Immature natural killer cell (primary cell): ENCODE measurements at regions not wholly inside any gene's neighbourhood (a gene's known extent, or its start where the extent isn't known, plus 50 kb on each side); places are given as distances from the start of the nearest gene placed in this dataset.

ENCODE experiments used
- DNase-seq, 3 donors: peaks; one replicate each; pipeline ENCODE4 v3.0.0; 2022; ENCODE audit warnings: mixed read lengths in 1 of 3
- H3K27ac Mint-ChIP-seq, 6 donors: one replicate each; pipeline ENCODE4 v1.8.0; 2020; ENCODE audit warnings: mixed read lengths in 6 of 6, mild to moderate bottlenecking in 5 of 6, inconsistent platforms in 4 of 6, moderate library complexity in 3 of 6
- H3K27me3 Mint-ChIP-seq, 3 donors: one replicate each; pipeline ENCODE4 v1.8.0; 2020 to 2021; ENCODE audit warnings: low read depth in 3 of 3, mild to moderate bottlenecking in 3 of 3, mixed read lengths in 3 of 3, moderate library complexity in 3 of 3, inconsistent platforms in 1 of 3
- H3K36me3 Mint-ChIP-seq, 3 donors: one replicate each; pipeline ENCODE4 v1.8.0; 2020; ENCODE audit warnings: mixed read lengths in 3 of 3, inconsistent platforms in 2 of 3, mild to moderate bottlenecking in 2 of 3
- H3K4me1 Mint-ChIP-seq, 2 donors: one replicate each; pipeline ENCODE4 v1.8.0; 2020; ENCODE audit warnings: inconsistent platforms in 2 of 2, mild to moderate bottlenecking in 2 of 2, mixed read lengths in 2 of 2, moderate library complexity in 1 of 2
- H3K4me3 Mint-ChIP-seq, 5 donors: one replicate each; pipeline ENCODE4 v1.8.0; 2020; ENCODE audit warnings: mild to moderate bottlenecking in 5 of 5, mixed read lengths in 5 of 5, inconsistent platforms in 3 of 5, moderate library complexity in 3 of 5
- H3K9me3 Mint-ChIP-seq, 6 donors: one replicate each; pipeline ENCODE4 v1.8.0; 2020; ENCODE audit warnings: mild to moderate bottlenecking in 6 of 6, mixed read lengths in 6 of 6, inconsistent platforms in 4 of 6, moderate library complexity in 3 of 6

DNA sequence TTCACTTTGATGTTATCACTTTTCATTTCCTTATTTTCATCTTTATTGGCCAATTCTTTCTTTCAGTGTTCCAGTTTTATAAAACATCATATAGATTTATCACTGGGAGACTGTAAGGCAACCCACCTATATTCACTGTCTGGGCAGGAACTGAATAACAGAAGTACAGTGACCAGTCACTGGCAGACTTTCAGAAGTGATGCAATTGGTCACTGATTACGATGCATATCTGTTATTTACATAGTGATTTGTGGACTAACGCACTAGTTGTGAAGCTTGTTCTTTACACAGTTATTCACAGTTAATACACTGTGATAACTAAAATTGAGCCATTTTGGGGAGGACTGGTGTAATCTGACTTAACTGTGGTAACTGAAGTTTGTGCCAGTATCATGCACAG lies 190.2 kb upstream of the DPH6 start:
- H3K27ac Mint-ChIP-seq: no peak overlapping the region
- no peaks in the 10 kb centered on the region for H3K36me3 Mint-ChIP-seq
- H3K4me1 Mint-ChIP-seq: no peaks in the 10 kb centered on the region
- peaks cover 0 to 7% (median 3%) of the 10 kb centered on the region in 6 donors for H3K9me3 Mint-ChIP-seq
- H3K4me3 Mint-ChIP-seq: no peak overlapping the region
- DNase-seq: no peak
- H3K27me3 Mint-ChIP-seq: no peaks in the 10 kb centered on the region

DNA sequence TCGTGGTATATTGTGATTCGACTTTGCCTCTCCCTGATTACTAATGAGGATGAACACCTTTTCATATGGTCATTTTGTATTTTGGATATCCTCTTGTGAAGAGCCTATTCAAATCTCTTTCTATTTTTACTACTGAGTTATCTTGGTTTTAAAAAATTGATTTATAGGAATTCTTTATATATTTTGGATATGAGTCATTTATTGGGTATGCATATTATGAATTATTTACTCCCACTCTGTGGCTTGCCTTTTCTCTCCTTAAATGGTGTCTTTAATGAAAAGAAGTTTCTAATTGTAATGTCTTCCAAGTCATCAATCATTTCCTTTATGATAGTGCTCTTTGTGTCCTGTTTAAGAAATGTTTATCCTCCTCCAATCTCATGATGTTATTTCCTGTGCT lies 191.5 kb upstream of the DPH6 start:
- Mint-ChIP-seq H3K27me3 (no peaks in the 10 kb centered on the region), H3K9me3 (peaks cover 0 to 7% (median 3%) of the 10 kb centered on the region in 6 donors), H3K27ac (no peak overlapping the region), H3K4me1 (no peaks in the 10 kb centered on the region), H3K36me3 (no peaks in the 10 kb centered on the region), H3K4me3 (no peak overlapping the region)
- DNase-seq: no peak

DNA sequence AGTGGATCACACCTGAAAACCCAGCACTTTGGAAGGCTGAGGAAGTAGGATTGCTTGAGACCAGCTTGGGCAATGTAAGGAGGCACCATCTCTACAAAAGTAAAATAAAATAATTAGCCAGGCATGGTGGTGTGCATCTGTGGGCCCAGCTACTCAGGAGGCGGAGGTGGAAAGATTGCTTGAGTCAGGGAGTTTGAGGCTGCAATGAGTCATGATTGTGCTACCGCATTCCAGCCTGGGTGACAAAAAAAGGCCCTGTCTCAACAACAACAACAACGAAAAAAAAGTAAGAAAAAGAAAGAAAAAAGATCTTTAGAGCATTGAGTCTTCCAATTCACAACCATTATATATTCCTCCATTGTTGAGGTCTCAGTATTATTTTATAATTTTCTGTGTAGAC lies 192.4 kb upstream of the DPH6 start:
- Mint-ChIP-seq H3K4me1 (no peaks in the 10 kb centered on the region), H3K4me3 (no peak overlapping the region), H3K9me3 (peaks cover 0 to 10% (median 3%) of the 10 kb centered on the region in 6 donors), H3K27ac (no peak overlapping the region), H3K36me3 (no peaks in the 10 kb centered on the region), H3K27me3 (no peaks in the 10 kb centered on the region)
- DNase-seq: no peak

DNA sequence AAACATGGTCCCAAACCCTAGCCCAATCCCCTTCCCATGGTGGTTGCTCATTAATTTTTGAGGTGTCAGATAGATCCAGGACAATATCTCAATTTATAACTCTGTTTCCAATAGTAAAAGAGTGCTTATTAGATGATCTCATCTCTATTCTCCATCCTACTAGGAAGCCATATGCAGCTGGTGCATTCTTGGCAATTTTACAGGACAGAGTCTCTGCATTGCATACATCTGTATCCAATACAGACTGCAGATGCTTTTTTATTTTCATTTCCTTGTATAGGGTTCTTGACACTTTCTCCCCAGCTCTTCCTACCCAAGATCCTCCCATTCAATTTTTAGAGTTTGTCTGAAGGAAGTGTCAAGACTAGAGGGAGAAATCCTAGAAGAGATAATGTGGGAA lies 194.8 kb upstream of the DPH6 start:
- no peaks in the 10 kb centered on the region for H3K4me1 Mint-ChIP-seq

DNA sequence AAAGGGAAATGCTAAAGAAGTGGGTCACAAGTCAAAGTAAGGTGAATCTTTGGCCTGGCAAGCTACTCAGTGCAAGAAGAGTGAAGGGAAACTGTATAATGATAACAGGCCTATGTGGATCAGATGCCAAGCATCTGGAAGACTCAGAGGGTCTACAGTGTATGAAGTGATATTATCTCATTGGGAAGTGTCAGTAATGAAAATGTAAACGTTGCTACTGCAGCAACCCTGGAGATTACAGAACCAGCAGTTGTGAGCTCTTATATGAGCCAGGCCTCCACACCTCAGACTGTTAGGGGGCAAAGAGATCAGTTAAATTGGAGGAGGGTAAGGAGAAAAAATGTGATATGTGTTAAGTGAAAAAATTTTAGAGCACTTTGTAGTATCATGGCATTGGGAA lies 195.4 kb upstream of the DPH6 start:
- no peaks in the 10 kb centered on the region for H3K4me1 Mint-ChIP-seq
- H3K27ac Mint-ChIP-seq: no peak overlapping the region
- no peaks in the 10 kb centered on the region for H3K36me3 Mint-ChIP-seq
- no peak overlapping the region for H3K4me3 Mint-ChIP-seq
- no peaks in the 10 kb centered on the region for H3K27me3 Mint-ChIP-seq
- DNase-seq: no peak
- H3K9me3 Mint-ChIP-seq: peaks cover 0 to 10% (median 4%) of the 10 kb centered on the region in 6 donors

More for the DNA sequence above, 194.8 kb upstream of the DPH6 start:
- no peaks in the 10 kb centered on the region for H3K27me3 Mint-ChIP-seq
- H3K36me3 Mint-ChIP-seq: no peaks in the 10 kb centered on the region
- peaks cover 0 to 10% (median 4%) of the 10 kb centered on the region in 6 donors for H3K9me3 Mint-ChIP-seq
- H3K4me3 Mint-ChIP-seq: no peak overlapping the region
- H3K27ac Mint-ChIP-seq: no peak overlapping the region
- DNase-seq: no peak

DNA sequence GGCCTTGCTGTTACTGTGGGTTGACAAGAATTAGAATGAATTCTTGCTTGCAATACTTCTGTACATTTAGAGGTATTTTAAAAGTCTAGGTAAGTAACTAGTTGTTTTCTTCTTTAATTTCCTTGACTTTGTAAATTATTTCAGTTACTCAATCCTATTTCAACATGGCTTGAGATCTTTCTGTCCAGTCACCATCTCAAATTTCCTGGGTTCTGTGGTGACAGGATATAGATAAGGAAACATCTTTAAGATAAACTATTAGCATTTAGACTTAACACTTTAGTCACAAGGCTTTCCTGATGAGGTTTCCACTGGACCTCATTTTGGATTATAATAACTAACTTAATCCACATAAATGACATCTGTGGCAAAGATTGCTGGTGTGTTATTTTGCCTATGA lies 195.9 kb upstream of the DPH6 start:
- no peak overlapping the region for H3K4me3 Mint-ChIP-seq
- DNase-seq: no peak
- H3K27ac Mint-ChIP-seq: no peak overlapping the region
- H3K9me3 Mint-ChIP-seq: peaks cover 0 to 10% (median 4%) of the 10 kb centered on the region in 6 donors
- no peaks in the 10 kb centered on the region for H3K27me3 Mint-ChIP-seq
- no peaks in the 10 kb centered on the region for H3K36me3 Mint-ChIP-seq
- no peaks in the 10 kb centered on the region for H3K4me1 Mint-ChIP-seq

DNA sequence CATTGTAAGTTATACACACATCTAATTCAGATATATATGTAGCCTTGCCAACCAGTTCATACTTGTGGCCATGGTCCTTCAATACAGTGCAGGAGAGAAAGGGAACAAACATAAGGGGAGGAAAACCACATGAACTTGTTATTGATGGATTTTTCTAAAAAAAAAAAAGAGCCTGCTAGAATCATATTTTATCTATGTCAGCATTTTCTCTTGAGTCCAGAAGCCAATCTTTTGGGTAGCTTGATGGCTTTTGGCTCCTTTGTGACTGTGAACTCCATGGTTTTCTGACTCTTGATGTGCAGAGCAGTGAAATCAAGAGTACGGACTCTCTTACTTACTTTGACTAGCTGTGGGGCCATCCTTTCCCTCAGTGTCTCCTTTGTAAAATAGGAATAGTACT lies 197.4 kb upstream of the DPH6 start:
- H3K27me3 Mint-ChIP-seq: no peaks in the 10 kb centered on the region
- DNase-seq: no peak
- no peak overlapping the region for H3K4me3 Mint-ChIP-seq
- no peak overlapping the region for H3K27ac Mint-ChIP-seq
- H3K9me3 Mint-ChIP-seq: peaks cover 0 to 7% (median 3%) of the 10 kb centered on the region in 6 donors
- H3K4me1 Mint-ChIP-seq: no peaks in the 10 kb centered on the region
- H3K36me3 Mint-ChIP-seq: no peaks in the 10 kb centered on the region

DNA sequence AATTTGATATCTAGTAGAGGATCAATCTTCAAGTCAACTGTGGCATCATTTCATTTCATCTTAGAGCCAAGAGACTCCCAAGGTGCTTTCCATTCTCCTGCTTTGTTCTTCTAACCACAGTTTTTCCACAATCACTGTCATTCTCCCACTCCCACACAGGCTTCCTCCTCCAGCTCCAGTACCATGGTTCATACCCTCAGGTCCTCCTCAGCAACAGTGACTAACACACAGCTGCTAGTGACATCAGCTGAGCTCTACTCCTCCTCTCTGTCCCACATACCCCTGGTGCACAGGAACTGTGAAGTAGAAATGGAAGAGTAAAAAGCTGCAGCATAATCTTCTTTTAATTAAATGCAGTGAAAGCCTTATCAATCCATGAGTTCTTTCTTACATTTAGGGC lies 200.2 kb upstream of the DPH6 start:
- H3K36me3 Mint-ChIP-seq: no peaks in the 10 kb centered on the region
- H3K27me3 Mint-ChIP-seq: peaks cover 0 to 3% (median 0%) of the 10 kb centered on the region in 3 donors
- no peak overlapping the region for H3K4me3 Mint-ChIP-seq
- H3K27ac Mint-ChIP-seq: no peak overlapping the region
- no peak for DNase-seq
- peaks cover 0 to 7% (median 2%) of the 10 kb centered on the region in 6 donors for H3K9me3 Mint-ChIP-seq
- no peaks in the 10 kb centered on the region for H3K4me1 Mint-ChIP-seq

DNA sequence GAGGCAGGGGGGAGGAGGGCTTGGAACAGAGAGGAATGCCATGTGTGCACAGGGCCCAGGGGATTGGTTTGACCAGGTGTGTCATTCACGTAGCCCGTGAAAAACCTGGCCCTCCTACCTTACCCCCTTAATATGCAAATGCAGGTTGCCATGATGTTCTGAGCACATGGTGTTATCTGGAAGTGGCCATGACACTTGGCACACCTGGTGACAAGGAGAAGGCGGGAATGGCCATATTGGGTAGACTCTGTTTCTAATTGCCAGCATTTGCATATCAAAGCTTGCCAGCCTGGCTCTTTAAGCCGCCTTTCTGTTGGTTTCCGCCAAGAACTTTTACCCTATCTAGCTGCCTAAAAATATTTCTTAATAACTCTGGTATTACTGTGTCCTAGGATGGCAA lies 202.1 kb upstream of the DPH6 start:
- Mint-ChIP-seq H3K4me1 (no peaks in the 10 kb centered on the region), H3K4me3 (no peak overlapping the region)

DNA sequence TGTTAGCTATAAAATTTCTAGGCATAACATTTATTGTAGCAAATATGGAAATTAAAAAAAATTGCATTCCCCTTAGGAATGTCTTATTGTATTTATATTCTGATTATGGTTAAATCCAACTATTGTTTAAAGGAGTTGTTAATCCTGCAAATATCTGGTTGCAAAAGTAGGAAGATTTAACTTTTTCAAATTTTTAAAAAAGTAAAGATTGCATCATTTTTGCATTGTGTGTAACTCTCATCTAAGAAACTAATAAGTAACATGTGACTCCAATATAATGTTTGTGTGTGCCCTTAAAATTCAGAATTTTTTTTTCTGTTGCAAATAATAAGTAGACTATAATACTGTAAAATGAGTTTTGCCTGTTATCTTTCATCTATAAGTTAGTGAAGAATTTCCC lies 204.1 kb upstream of the DPH6 start:
- no peaks in the 10 kb centered on the region for H3K4me1 Mint-ChIP-seq
- H3K36me3 Mint-ChIP-seq: no peaks in the 10 kb centered on the region
- H3K27me3 Mint-ChIP-seq: peaks cover 0 to 6% (median 2%) of the 10 kb centered on the region in 3 donors
- DNase-seq: no peak
- H3K27ac Mint-ChIP-seq: no peak overlapping the region
- H3K9me3 Mint-ChIP-seq: peaks cover 0 to 2% (median 0%) of the 10 kb centered on the region in 6 donors
- no peak overlapping the region for H3K4me3 Mint-ChIP-seq

More for the DNA sequence above, 202.1 kb upstream of the DPH6 start:
- DNase-seq: no peak
- Mint-ChIP-seq H3K27ac (no peak overlapping the region), H3K36me3 (no peaks in the 10 kb centered on the region), H3K27me3 (peaks cover 0 to 3% (median 2%) of the 10 kb centered on the region in 3 donors), H3K9me3 (peaks cover 0 to 4% (median 0%) of the 10 kb centered on the region in 6 donors)

DNA sequence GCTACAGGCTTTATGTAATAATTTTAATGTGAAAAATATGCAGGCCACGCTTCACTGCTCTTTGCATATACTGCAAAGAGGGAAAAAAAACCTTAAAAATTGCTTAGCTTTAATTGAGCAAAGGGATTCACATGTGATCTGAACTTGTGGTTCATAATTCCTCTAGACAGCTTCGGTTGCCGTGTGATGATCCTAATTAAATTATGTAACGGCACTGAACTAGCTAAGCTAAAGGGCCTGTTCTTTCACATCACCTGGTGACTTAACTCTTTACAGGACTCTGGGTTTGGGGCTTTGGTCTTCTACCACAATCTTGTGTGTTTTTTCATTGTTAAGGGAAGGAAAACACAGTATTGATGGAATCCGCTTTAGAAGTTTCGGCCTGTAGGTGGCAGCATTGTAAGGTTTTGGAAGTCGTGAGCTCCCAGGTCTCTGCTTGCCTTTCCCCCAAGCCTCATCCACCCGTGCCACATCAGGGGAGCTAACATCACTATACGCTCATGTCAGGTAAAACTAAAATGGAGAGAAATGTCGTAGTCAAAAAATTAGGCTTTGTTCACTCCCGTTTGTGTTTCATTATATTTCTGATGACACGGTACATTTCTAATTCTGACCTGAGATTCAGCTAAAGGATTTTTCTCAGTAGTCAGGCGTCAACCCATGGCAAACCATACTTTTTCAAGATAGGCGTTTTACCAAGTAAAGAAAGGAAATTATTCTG lies 205.6 kb upstream of the DPH6 start:
- DNase-seq: no peak
- peaks cover 0 to 3% (median 0%) of the 10 kb centered on the region in 6 donors for H3K9me3 Mint-ChIP-seq

DNA sequence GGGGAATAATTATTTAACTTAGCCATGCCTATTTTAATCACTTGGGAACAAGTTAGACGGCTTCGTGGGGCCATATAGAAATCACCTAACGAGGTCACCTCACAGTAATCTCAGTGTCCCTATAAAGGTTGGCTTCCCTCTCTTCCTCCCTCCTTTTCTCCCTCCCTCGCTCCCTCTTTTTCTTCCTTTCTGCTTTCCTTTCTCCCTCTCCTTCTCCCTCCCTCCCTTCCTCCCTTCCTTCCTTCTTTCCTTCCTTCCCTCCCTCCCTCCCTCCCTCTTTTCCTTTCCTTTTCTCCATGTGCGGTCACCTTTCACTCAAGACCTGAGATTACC lies 206.1 kb upstream of the DPH6 start:
- Mint-ChIP-seq H3K9me3 (peaks cover 0 to 3% (median 0%) of the 10 kb centered on the region in 6 donors), H3K27me3 (peaks cover 0 to 8% (median 2%) of the 10 kb centered on the region in 3 donors), H3K27ac (no peak overlapping the region), H3K36me3 (no peaks in the 10 kb centered on the region), H3K4me1 (no peaks in the 10 kb centered on the region), H3K4me3 (no peak overlapping the region)
- DNase-seq: no peak

More for the DNA sequence above, 205.6 kb upstream of the DPH6 start:
- Mint-ChIP-seq H3K27ac (no peak overlapping the region), H3K27me3 (peaks cover 0 to 6% (median 2%) of the 10 kb centered on the region in 3 donors), H3K4me1 (no peaks in the 10 kb centered on the region), H3K4me3 (no peak overlapping the region), H3K36me3 (no peaks in the 10 kb centered on the region)

DNA sequence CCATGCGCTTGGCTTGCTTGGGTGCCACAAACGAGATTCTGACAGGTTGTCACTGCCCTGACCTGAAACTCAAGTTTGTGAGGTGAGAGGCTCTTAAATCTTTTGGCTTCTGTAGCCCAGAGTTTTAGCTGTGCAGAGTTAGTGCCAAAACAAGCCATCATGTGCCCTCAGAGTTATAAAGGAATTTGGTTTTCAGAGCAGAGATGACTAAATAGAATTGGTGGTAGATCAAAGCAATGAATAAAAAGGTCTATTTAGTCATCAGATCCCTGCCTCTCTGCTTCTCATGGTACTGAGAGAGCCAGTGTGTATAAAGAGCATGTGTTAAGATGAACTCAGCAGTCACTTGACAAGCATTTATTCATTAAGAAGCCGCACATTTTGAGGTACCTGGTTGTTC lies 207.5 kb upstream of the DPH6 start:
- H3K27me3 Mint-ChIP-seq: peaks cover 0 to 8% (median 2%) of the 10 kb centered on the region in 3 donors
- no peak for DNase-seq
- no peak overlapping the region for H3K27ac Mint-ChIP-seq
- H3K4me1 Mint-ChIP-seq: no peaks in the 10 kb centered on the region
- no peaks in the 10 kb centered on the region for H3K36me3 Mint-ChIP-seq
- peaks cover 0 to 3% (median 0%) of the 10 kb centered on the region in 6 donors for H3K9me3 Mint-ChIP-seq
- no peak overlapping the region for H3K4me3 Mint-ChIP-seq

DNA sequence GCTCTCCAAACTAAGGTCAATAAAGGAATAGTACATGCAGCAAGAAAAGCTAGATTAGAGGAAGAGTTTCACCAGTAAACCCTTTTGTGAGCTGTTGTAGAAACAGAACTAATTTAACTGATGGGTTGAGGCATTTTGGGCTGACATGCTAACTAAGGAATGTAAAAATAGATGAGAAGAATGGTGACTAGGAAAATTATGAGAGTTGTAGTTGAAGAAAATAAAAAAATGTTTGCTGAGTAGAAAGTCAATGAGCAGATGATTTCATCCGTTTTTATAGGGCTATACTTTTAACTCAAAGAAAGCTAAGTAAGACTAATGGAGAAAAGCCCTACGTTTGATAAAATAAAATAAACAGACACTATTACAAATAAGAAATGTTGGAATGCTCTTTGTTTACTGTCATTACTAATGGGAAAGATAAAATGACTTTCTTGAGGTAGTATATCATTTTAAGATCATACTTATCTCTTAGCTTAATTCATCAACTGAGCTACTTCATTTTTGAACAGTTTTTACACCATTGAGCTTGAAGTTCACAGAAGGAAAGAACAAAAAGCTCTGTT lies 209.4 kb upstream of the DPH6 start:
- H3K4me1 Mint-ChIP-seq: no peaks in the 10 kb centered on the region
- no peak for DNase-seq
- no peak overlapping the region for H3K27ac Mint-ChIP-seq
- H3K9me3 Mint-ChIP-seq: peaks cover 0 to 3% (median 0%) of the 10 kb centered on the region in 6 donors
- peaks cover 0 to 8% (median 2%) of the 10 kb centered on the region in 3 donors for H3K27me3 Mint-ChIP-seq
- no peak overlapping the region for H3K4me3 Mint-ChIP-seq
- H3K36me3 Mint-ChIP-seq: no peaks in the 10 kb centered on the region

DNA sequence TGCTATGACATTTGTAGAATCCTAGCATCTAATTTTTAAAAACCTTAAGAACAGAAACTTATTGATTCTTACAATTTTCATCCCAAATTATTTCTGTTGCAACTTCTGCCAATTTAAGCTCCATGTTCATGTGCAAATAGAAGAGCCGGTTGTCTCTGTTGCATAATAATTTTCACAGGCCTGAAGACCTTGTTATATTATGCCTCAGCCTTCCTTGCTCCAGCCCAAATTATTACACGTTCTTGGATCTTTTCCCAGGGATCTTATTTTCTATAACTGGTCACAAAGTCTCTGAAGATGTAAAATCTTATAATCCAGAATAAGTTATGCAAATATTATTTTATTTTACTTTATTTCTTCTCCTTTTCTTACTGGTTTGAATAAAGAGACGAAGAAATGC lies 210.7 kb upstream of the DPH6 start:
- Mint-ChIP-seq H3K27me3 (peaks cover 0 to 5% (median 2%) of the 10 kb centered on the region in 3 donors), H3K9me3 (peaks cover 0 to 3% (median 0%) of the 10 kb centered on the region in 6 donors), H3K4me1 (no peaks in the 10 kb centered on the region), H3K27ac (no peak overlapping the region), H3K36me3 (no peaks in the 10 kb centered on the region), H3K4me3 (no peak overlapping the region)
- no peak for DNase-seq
